Non-pigmented ciliary epithelial cell (primary cell): ENCODE measurements at regions not wholly inside any gene's neighbourhood (a gene's known extent, or its start where the extent isn't known, plus 50 kb on each side); places are given as distances from the start of the nearest gene placed in this dataset.
"Not testable (repeated sequence)": the region's sequence is repeated elsewhere in the genome, so short reads cannot be mapped to it uniquely, and the experiment has no call there.

Experiments
- DNase-seq: peaks from one replicate; pipeline ENCODE4 v3.0.0-alpha.2; 2010; ENCODE audit warnings: low read depth

GRCh38 chr1:81542196-81542595, 258.5 kb upstream of the ADGRL2 start:
- no peak for DNase-seq

- no peak for DNase-seq
These were observed 260.5 kb upstream of the ADGRL2 start for GRCh38 chr1:81540216-81540615.

- DNase-seq = no peak
These were observed 271.7 kb upstream of the ADGRL2 start for GRCh38 chr1:81529014-81529413.

- no peak for DNase-seq
These were observed 275.6 kb upstream of the ADGRL2 start for GRCh38 chr1:81525085-81525484.

DNA sequence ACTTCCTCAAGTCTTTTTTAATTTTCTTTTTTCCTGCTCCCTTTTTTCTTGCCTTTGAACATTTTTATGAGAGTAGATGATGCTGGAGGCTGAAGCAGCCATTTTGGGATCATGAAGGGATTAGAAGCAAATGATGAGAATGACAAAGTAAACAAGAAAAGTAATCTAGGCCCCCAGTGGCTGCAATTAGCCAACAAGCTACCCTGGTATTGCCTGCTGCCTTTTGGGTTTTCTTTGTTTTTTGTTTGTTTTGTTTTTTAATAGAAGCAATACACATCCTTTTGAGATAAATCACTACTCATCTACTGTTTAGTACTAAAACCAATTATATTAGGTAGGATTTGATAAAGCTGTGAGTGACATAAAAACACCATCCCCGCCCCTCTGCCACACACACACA, 280.7 kb upstream of the ADGRL2 start:
- no peak for DNase-seq

DNA sequence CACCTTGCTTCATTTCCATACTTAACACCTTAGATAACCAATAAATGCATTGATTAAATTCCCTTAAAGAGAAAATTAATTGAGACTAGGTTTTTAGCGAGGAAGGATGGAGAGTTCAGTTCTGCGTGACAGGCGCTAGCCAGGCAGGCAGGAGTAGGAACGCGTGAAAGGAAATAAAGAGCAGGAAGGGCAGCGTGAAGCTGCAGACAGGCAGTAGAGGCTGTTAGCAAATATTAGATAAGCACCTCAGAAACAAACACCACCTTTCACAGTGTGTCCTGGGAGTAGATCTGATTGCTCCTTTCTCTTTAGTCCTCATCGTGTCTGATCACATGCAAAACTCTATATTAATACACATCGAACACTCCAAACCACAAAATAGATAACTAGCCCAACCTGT, 282.7 kb upstream of the ADGRL2 start:
- DNase-seq = no peak

DNA sequence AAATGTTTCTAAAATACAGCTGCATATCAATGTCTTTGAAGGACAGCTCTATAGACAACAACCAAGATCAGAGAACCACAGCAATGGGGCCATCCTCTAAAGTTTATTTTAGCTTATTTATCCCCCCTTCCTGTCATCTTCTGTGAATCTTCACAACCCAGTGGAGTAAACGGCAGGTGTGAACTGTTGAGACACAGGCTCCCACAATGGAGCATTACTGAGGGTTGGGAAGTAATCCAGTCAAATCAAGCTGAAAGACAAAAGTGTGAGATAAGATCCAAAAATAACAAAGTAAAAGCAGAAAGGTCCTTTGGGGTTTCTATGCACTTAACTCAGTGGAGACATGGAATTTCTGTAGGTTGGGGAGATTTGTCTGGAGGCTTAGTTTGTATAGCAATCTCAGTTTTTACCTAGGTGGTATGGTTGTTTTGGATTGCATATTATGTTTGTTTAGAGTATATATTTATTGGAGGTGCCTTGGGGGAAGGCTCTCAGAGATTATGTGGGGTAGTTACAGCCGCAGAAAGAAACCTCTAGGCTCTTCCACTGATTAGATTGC, 286.9 kb upstream of the ADGRL2 start:
- no peak for DNase-seq

DNA sequence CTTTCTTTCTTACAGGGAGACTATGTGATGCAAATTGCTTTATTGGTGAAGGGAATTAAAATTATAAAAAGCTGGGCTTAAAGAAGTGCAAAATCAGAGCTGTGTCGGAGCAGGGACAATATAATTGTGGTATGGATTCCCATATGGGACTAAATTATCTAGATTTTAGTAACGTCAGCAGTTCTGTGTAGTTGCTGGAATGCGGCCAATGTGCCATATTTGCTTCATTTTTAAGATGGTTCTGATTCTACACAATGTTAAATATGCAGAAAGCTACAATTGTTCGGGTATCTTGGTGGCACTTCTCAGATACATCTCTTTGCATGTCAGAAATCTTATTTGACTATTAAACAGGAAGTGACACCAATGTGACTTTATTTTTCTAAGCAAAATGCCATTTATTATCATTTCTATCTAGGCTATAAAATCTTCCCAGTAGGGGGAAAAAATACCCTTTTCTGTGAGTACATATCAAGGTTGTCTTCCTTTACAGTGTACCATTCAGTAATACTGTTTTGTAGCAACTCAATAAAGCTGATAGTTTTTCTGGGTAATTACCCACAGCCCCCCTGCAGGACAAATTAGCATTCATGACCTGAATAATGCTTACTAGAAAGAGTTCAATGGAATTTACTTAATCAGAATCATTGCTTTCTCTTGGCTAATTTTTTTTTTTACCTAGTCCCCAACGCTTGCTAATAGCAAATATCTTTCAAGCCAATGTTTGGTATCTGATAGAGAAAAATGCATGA, 288.3 kb upstream of the ADGRL2 start:
- no peak for DNase-seq

GRCh38 chr1:81511281-81511680, 289.5 kb upstream of the ADGRL2 start:
- DNase-seq = no peak

DNA sequence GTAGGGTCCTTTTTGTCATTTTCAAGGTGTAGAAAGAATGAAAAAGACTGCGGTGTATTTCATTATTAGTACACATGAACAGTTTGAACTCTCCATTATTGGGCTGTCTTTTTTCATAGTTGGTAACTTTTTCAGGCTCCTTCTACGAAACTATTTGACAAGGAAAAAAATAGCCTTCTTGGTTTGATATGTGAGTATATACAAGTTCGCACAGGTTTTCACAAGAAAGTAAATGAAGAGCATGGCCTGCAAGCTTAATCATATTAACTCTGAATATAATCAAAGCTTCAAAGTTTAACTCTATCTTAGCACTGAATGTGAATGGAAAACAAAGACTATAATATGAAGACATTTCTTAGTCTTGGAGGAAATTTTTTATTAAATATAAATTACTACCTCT, 290.0 kb upstream of the ADGRL2 start:
- no peak for DNase-seq

- DNase-seq = no peak
These were observed 291.1 kb upstream of the ADGRL2 start for GRCh38 chr1:81509594-81509993.

DNA sequence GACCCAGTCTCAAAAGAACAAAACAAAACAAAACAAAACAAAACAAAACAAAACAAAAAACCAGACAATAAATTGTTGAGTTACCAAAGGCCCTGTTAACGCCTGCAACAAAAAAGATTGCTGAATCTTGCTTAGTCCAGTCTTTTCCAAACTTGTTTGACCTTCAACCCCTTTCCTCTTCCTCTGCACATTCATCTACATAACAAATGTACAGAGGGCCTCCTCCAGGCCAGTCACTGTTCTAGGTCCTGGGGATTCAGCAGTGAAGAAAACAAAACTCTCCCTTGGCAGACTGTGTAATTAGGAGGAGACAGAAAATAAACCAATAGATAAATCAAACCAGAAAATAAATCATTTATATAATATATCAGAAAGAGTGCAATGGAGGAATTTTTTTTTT, 294.0 kb upstream of the ADGRL2 start:
- DNase-seq = no peak

GRCh38 chr1:81505831-81506230, 294.9 kb upstream of the ADGRL2 start:
- no peak for DNase-seq

DNA sequence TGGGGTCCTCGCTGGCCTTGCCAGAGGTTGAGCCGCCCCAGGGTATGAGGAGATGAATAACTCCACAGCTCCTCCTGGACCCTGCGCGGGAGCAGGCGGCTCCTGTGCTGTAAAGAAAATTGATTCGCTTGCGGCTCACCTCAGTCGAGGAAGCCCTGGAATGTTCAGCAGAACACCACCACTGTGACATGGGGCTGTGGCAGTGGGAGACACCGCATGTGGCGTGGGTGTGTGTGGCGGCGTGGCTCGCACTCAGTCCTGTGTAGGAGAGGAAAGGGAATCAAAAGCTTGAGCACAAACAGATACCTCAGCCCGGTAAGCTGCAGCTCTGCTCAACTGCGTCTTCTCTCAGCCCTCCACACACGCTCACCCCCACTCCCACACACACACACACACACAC, 295.9 kb upstream of the ADGRL2 start:
- DNase-seq = not testable (repeated sequence)

- DNase-seq = not testable (repeated sequence)
These were observed 298.0 kb upstream of the ADGRL2 start for GRCh38 chr1:81502705-81503104.

- DNase-seq = not testable (repeated sequence)
These were observed 299.2 kb upstream of the ADGRL2 start for GRCh38 chr1:81501485-81501884.

- no peak for DNase-seq
These were observed 301.2 kb upstream of the ADGRL2 start for GRCh38 chr1:81499487-81499886.

DNA sequence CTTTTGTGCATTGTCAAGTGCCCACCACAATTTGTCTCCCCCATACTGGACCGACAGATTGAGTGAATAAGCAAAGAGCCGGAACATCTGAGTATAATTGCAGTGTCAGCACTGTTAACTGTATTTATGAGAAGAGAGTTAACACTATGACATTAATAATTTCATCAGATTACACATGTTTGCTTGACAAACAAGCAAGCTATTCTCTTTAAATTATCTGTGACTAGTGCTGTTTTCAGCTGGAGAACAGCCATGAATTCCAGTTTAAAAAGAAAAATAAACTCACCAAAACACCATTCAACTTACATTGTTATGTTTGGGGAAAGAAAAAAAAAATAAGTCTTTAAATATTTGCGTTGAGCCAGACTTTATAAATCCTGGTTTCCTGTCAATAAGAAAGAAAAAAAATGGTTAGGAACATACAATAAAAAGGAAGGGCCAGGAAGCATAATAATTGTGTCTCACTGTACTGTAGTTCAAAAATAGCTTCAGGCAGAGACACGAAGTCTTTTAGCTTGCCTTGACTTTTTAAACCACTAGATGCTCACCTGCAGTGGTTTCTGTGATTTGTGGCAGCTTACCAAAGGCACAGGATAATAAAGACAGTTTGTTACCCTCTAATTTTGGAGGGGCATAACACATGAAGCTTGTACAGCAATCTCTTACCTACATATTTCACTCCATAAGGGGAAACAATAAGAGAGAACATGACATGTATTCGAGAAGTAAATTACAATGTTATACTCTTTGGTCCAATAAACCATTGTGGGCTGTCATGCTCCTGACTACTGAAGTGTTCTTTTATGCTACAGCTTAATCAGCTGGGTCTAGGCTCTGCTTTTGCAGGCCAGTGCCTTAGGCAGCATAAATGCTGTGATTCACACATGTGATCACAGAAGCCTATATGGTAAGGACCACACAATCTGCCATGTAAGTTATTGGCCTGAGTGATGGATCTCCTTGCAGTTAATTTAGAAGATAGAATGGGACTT, 302.0 kb upstream of the ADGRL2 start:
- DNase-seq = no peak

- DNase-seq = no peak
These were observed 304.4 kb upstream of the ADGRL2 start for GRCh38 chr1:81496349-81496748.

DNA sequence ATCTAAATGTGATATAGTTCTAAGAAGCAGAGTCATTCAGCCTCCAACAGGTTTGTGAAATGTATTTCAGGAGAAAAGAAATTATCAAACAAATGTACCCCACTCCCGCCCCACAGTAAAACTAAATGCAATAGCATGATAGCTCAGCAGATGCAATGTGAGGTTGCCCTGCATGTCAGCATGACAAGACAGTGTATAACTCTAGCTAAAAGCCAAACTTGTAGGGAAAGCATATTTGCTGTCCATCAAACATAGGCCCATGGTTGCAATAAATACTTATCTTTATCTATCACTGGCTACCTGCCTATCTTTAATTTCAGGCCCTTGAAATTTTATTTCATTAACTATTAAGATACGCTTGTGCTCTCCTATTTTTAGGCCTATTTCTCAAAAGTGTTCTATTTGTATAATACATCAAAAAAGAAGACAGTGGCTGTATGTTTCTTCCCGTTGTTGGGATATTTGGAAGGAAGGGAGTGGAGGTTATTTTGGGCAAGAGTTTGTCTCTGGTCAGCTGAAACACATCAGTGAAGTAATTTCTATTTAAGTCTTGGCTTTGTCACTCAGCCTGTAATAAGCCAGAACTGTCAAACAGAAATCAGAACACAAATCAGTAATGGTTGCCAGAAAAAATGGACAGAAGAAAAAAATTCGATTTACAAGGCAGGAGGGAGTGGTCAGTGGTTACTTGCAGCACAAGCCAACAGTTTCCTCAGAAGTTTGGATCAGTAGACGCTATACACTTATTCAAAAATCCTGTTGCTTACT, 307.4 kb upstream of the ADGRL2 start:
- no peak for DNase-seq

GRCh38 chr1:81492628-81493027, 308.1 kb upstream of the ADGRL2 start:
- no peak for DNase-seq

DNA sequence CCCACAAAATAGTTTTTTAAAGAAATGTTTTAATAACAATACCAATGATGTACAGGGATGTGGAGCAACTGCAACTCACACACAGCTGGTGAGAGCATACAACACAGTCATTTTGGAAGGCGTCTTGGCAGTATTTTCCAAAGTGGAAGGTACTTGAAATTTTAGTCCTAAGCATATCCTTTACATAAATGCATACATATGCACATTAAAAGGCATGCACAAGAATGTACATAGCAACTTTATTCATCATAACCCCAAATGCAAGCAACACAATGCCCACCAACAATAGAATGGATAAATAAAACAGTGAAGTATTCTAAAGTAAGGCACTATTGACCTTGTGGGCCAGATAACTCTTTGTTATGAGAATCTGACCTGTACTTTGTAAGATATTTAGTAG, 310.1 kb upstream of the ADGRL2 start:
- no peak for DNase-seq
